Common myeloid progenitor, CD34-positive (primary cell): ENCODE measurements at regions not wholly inside any gene's neighbourhood (a gene's known extent, or its start where the extent isn't known, plus 50 kb on each side); places are given as distances from the start of the nearest gene placed in this dataset.
"Not testable (repeated sequence)": the region's sequence is repeated elsewhere in the genome, so short reads cannot be mapped to it uniquely, and the experiment has no call there.

Source experiments
- CTCF ChIA-PET: fragments of 350-600 bp; sonication (Branson Sonifier 250); formaldehyde crosslinking; loops from one replicate; lab custom pipeline; 2021; ENCODE audit warnings: antibody characterized with exemption; lab: Charles Lee
- POLR2A ChIA-PET: fragments of 350-600 bp; sonication (Branson Sonifier 250); formaldehyde crosslinking; loops from one replicate; lab custom pipeline; 2021; ENCODE audit warnings: antibody characterized with exemption; lab: Charles Lee
- DNase-seq, 3 donors: peaks; one replicate each; pipeline versions ENCODE4 v3.0.0 to v3.0.0-alpha.2; 2013
- H3K27ac ChIP-seq, 2 experiments: 1 replicate in 1 of 2; 2 replicates in 1 of 2; pipeline ENCODE4 v1.7.0; 2013; ENCODE audit warnings: inconsistent platforms in 2 of 2, low read length in 2 of 2, mild to moderate bottlenecking in 2 of 2, low read depth in 1 of 2, moderate library complexity in 1 of 2; ENCODE audit not compliant: severe bottlenecking in 2 of 2, insufficient read depth in 1 of 2, poor library complexity in 1 of 2
- H3K27me3 ChIP-seq, 5 experiments: replicated peaks in 2 of 5; 1 replicate in 3 of 5; 2 replicates in 2 of 5; pipeline versions ENCODE4 v1.6.1 to v1.7.0; 2013; ENCODE audit warnings: low read length in 4 of 5, mild to moderate bottlenecking in 2 of 5, moderate library complexity in 2 of 5, inconsistent platforms in 1 of 5; ENCODE audit not compliant: insufficient read depth in 5 of 5, control insufficient read depth in 4 of 5
- H3K36me3 ChIP-seq, 4 experiments: 1 replicate in 2 of 4; 2 replicates in 2 of 4; pipeline versions ENCODE4 v1.6.1 to v1.7.0; 2013; ENCODE audit warnings: low read length in 3 of 4, control low read depth in 1 of 4, mild to moderate bottlenecking in 1 of 4; ENCODE audit not compliant: control insufficient read depth in 4 of 4, insufficient read depth in 4 of 4
- H3K4me1 ChIP-seq, 4 experiments: 1 replicate in 3 of 4; 2 replicates in 1 of 4; pipeline versions ENCODE4 v1.6.1 to v1.7.1; 2013; ENCODE audit warnings: low read length in 3 of 4, mild to moderate bottlenecking in 3 of 4, control low read depth in 1 of 4, inconsistent platforms in 1 of 4, moderate library complexity in 1 of 4; ENCODE audit not compliant: control insufficient read depth in 4 of 4, insufficient read depth in 4 of 4; ENCODE audit errors: control extremely low read depth in 1 of 4
- H3K4me3 ChIP-seq, 7 experiments: 1 replicate in 4 of 7; 2 replicates in 3 of 7; pipeline versions ENCODE4 v1.5.1 to v1.7.0; 2013; ENCODE audit warnings: mild to moderate bottlenecking in 7 of 7, low read length in 6 of 7, moderate library complexity in 6 of 7, inconsistent platforms in 2 of 7, low read depth in 2 of 7, control low read depth in 1 of 7; ENCODE audit not compliant: insufficient read depth in 4 of 7, control insufficient read depth in 1 of 7; ENCODE audit errors: extremely low read depth in 1 of 7
- H3K9me3 ChIP-seq, 5 experiments: 1 replicate in 4 of 5; 2 replicates in 1 of 5; pipeline versions ENCODE4 v1.6.1 to v1.7.1; 2013; ENCODE audit warnings: low read length in 4 of 5, mild to moderate bottlenecking in 2 of 5, inconsistent platforms in 1 of 5, low read depth in 1 of 5, moderate library complexity in 1 of 5; ENCODE audit not compliant: control insufficient read depth in 4 of 5, insufficient read depth in 2 of 5; ENCODE audit errors: control extremely low read depth in 1 of 5
- WGBS: methylation state at CpG from one replicate; pipeline ENCODE4 v1.1.5; 2013; ENCODE audit not compliant: insufficient coverage; 5-methylcytosine and 5-hydroxymethylcytosine counted together

DNA sequence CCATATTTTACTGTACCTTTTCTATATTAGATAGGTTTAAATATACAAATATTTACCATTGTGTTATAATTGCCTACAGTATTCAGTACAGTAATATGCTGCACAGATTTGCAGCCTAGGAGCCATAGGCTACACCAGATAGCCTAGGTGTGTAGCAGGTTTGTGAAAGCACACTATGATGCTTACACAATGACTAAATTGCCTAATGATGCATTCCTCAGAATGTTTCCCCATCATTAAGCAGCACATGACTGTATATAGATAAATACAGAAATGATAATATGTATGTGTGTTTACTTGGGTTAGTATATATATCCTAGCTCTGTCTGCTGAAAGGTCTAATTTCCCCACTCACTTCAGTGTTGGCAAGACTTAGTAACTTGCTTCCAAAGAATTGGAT is 65.8 kb downstream of the MYL3 start:
- Histone ChIP-seq H3K27me3 (peaks cover 0 to 1% (median 0%) of the 10 kb centered on the region in 5 experiments), H3K27ac (no peak overlapping the region), H3K9me3 (peaks cover 0 to 3% (median 0%) of the 10 kb centered on the region in 5 experiments), H3K4me1 (no peaks in the 10 kb centered on the region), H3K36me3 (no peaks in the 10 kb centered on the region), H3K4me3 (no peak overlapping the region)
- DNase-seq, result no peak
- ChIA-PET CTCF (interaction anchor here (1.1 kb wide), 1 partner anchor 112 kb away, joined by 3 read pairs; no protein-coding TSS in a partner anchor), POLR2A (no interaction called here)

DNA sequence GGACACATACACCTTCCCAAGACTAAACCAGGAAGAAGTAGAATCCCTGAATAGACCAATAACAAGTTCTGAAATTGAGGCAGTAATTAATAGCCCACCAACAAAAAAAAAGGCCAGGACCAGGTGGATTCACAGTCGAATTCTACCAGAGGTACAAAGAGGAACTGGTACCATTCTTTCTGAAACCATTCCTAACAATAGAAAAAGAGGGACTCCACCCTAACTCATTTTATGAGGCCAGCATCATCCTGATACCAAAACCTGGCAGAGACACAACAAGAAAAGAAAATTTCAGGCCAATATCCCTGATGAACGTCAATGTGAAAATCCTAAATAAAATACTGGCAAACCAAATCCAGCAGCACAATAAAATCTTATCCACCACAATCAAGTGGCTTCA is 69.9 kb downstream of the MYL3 start:
- no CpG with 5 or more reads among the region's 2 CpGs for WGBS
- CTCF ChIA-PET, H3K27ac ChIP-seq, DNase-seq, H3K36me3 ChIP-seq, POLR2A ChIA-PET, H3K9me3 ChIP-seq, H3K4me1 ChIP-seq, H3K4me3 ChIP-seq, H3K27me3 ChIP-seq: not testable (repeated sequence)

DNA sequence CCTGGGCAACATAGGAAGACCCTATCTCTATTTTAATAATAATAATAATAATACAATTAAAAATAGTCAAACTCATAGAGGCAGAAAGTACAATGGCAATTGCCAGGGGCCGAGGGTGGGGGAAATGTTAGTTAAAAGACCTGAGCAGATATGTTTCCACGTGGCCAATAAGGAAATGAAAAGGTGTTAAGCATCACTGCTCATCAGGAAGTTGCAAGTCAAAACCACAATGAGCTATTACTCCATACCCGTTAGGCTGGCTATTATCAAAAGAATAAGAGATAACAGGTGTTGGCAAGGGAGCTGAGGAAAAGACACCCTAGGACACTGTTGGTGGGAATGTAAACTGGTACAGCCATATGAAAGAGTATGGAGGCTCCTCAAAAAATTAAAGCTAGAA is 60.4 kb upstream of the PRSS50 start:
- POLR2A ChIA-PET, result no interaction called here
- Histone ChIP-seq H3K27ac (no peak overlapping the region), H3K4me3 (no peak overlapping the region), H3K4me1 (no peaks in the 10 kb centered on the region), H3K36me3 (no peaks in the 10 kb centered on the region), H3K27me3 (no peaks in the 10 kb centered on the region), H3K9me3 (peaks cover 0 to 7% (median 0%) of the 10 kb centered on the region in 5 experiments)
- CTCF ChIA-PET, result no interaction called here
- no CpG with 5 or more reads among the region's 3 CpGs for WGBS
- peak in 1 of 3 donors; percentile 4 for DNase-seq

DNA sequence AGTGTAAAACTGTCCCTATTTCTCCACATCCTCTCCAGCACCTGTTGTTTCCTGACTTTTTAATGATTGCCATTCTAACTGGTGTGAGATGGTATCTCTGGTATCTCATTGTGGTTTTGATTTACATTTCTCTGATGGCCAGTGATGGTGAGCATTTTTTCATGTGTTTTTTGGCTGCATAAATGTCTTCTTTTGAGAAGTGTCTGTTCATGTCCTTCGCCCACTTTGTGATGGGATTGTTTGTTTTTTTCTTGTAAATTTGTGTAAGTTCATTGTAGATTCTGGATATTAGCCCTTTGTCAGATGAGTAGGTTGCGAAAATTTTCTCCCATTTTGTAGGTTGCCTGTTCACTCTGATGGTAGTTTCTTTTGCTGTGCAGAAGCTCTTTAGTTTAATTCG is 54.8 kb upstream of the PRSS50 start:
- H3K36me3 ChIP-seq, H3K4me3 ChIP-seq, CTCF ChIA-PET, H3K27ac ChIP-seq, DNase-seq, POLR2A ChIA-PET, H3K4me1 ChIP-seq, H3K27me3 ChIP-seq: not testable (repeated sequence)
- H3K9me3 ChIP-seq, result peaks cover 0 to 28% (median 4%) of the 10 kb centered on the region in 5 experiments
- no CpG with 5 or more reads among the region's 3 CpGs for WGBS

DNA sequence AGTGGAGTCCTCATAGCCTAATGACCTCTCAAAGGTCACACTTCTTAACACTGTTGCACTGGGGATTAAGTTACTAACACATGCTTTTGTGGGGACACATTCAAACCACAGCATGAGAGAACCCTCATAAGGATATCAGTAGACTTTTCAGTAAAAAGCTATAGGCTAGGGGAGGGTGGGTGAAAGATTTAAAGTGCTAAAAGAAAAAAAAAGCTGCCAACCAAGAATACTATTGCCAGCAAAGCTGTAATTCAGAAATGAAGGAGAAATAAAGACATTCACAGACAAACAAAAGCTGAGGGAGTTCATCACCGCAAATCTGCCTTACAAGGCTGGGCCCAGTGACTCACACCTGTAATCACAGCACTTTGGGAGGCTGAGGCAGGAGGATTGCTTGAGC is 50.4 kb upstream of the PRSS50 start:
- Histone ChIP-seq H3K36me3 (no peaks in the 10 kb centered on the region), H3K4me1 (no peaks in the 10 kb centered on the region), H3K4me3 (no peak overlapping the region), H3K9me3 (peaks cover 4 to 36% (median 10%) of the 10 kb centered on the region in 5 experiments), H3K27ac (no peak overlapping the region), H3K27me3 (no peaks in the 10 kb centered on the region)
- no peak for DNase-seq
- 88% methylated on average over 1 of the region's 1 CpG for WGBS
- ChIA-PET POLR2A (no interaction called here), CTCF (no interaction called here)
